Neuronal stem cell (in vitro differentiated cells): ENCODE measurements at regions not wholly inside any gene's neighbourhood (a gene's known extent, or its start where the extent isn't known, plus 50 kb on each side); places are given as distances from the start of the nearest gene placed in this dataset.

ENCODE experiments used
- DNase-seq: peaks from one replicate; pipeline ENCODE4 v3.0.0-alpha.2; 2013; ENCODE audit warnings: low spot score
- H2AFZ ChIP-seq: one replicate; pipeline ENCODE4 v1.6.1; 2013; ENCODE audit warnings: mild to moderate bottlenecking, low read length, inconsistent platforms
- H2AK5ac ChIP-seq: 2 replicates; pipeline ENCODE4 v1.6.1; 2013; ENCODE audit warnings: low read depth, mild to moderate bottlenecking, inconsistent platforms, low read length, moderate library complexity, mixed read lengths
- H2BK120ac ChIP-seq: 2 replicates; pipeline ENCODE4 v1.6.1; 2013; ENCODE audit warnings: low read depth, mild to moderate bottlenecking, inconsistent platforms, low read length, moderate library complexity, mixed read lengths
- H2BK12ac ChIP-seq: one replicate; pipeline ENCODE4 v1.6.1; 2013; ENCODE audit warnings: low read length, inconsistent platforms
- H2BK15ac ChIP-seq: 2 replicates; pipeline ENCODE4 v1.6.1; 2013; ENCODE audit warnings: mild to moderate bottlenecking, low read length, inconsistent platforms, mixed read lengths
- H2BK5ac ChIP-seq: one replicate; pipeline ENCODE4 v1.6.1; 2013; ENCODE audit warnings: inconsistent platforms, mild to moderate bottlenecking, low read length, moderate library complexity
- H3K14ac ChIP-seq: one replicate; pipeline ENCODE4 v1.6.1; 2013; ENCODE audit warnings: low read length, inconsistent platforms
- H3K18ac ChIP-seq: 2 replicates; pipeline ENCODE4 v1.6.1; 2013; ENCODE audit warnings: low read length, inconsistent platforms
- H3K23ac ChIP-seq: 2 replicates; pipeline ENCODE4 v1.6.1; 2013; ENCODE audit warnings: low read depth, mild to moderate bottlenecking, mixed read lengths, low read length, inconsistent platforms; ENCODE audit not compliant: poor library complexity
- H3K27ac ChIP-seq: replicated peaks from 3 replicates; pipeline ENCODE4 v1.5.1; 2013; ENCODE audit warnings: low read length, inconsistent platforms
- H3K27me3 ChIP-seq, 3 experiments: 2 replicates each; pipeline ENCODE4 v1.6.1; 2013; ENCODE audit warnings: low read length in 3 of 3, mild to moderate bottlenecking in 2 of 3, inconsistent platforms in 1 of 3, low read depth in 1 of 3, mixed read lengths in 1 of 3, moderate library complexity in 1 of 3; ENCODE audit not compliant: control insufficient read depth in 3 of 3, insufficient read depth in 3 of 3
- H3K36me3 ChIP-seq, 2 donors: replicated peaks in 1 of 2; 2 replicates each; pipeline ENCODE4 v1.6.1; 2013; ENCODE audit warnings: low read length in 2 of 2; ENCODE audit not compliant: control insufficient read depth in 2 of 2, insufficient read depth in 2 of 2
- H3K4ac ChIP-seq: 2 replicates; pipeline ENCODE4 v1.6.1; 2013; ENCODE audit warnings: inconsistent platforms, mild to moderate bottlenecking, low read length, moderate library complexity
- H3K4me1 ChIP-seq, 2 donors: 1 replicate in 1 of 2; 2 replicates in 1 of 2; pipeline ENCODE4 v1.6.1; 2013; ENCODE audit warnings: low read length in 2 of 2, low read depth in 1 of 2; ENCODE audit not compliant: control insufficient read depth in 2 of 2, insufficient read depth in 1 of 2
- H3K4me2 ChIP-seq: one replicate; pipeline ENCODE4 v1.6.1; 2013; ENCODE audit warnings: mild to moderate bottlenecking, low read length, inconsistent platforms; ENCODE audit not compliant: insufficient read depth, poor library complexity, severe bottlenecking
- H3K4me3 ChIP-seq, 2 donors: 2 replicates each; pipeline ENCODE4 v1.5.1; 2013; ENCODE audit warnings: low read length in 2 of 2, mild to moderate bottlenecking in 2 of 2, inconsistent platforms in 1 of 2, moderate library complexity in 1 of 2
- H3K79me1 ChIP-seq: one replicate; pipeline ENCODE4 v1.6.1; 2013; ENCODE audit warnings: low read depth, mild to moderate bottlenecking, inconsistent platforms, low read length, moderate library complexity
- H3K9ac ChIP-seq: one replicate; pipeline ENCODE4 v1.6.1; 2013; ENCODE audit warnings: mild to moderate bottlenecking, low read depth, low read length, inconsistent platforms; ENCODE audit not compliant: poor library complexity
- H3K9me3 ChIP-seq, 2 donors: replicated peaks in 1 of 2; 2 replicates each; pipeline versions ENCODE3 to v1.6.1; 2013; ENCODE audit warnings: low read length in 2 of 2, mild to moderate bottlenecking in 2 of 2, inconsistent platforms in 1 of 2, low read depth in 1 of 2, mixed read lengths in 1 of 2, moderate library complexity in 1 of 2; ENCODE audit not compliant: control insufficient read depth in 2 of 2, insufficient read depth in 1 of 2
- H4K8ac ChIP-seq: one replicate; pipeline ENCODE4 v1.6.1; 2013; ENCODE audit warnings: low read depth, mild to moderate bottlenecking, inconsistent platforms, low read length, moderate library complexity
- H4K91ac ChIP-seq: one replicate; pipeline ENCODE4 v1.6.1; 2013; ENCODE audit warnings: low read length, low read depth, mild to moderate bottlenecking, inconsistent platforms; ENCODE audit not compliant: poor library complexity
- WGBS, 2 donors: extraction: QIAGEN DNeasy Blood & Tissue Kit; methylation state at CpG; one replicate each; pipeline ENCODE4 v1.1.7; 2013; ENCODE audit warnings: missing lambda C conversion rate in 2 of 2, mixed read lengths in 1 of 2; ENCODE audit not compliant: insufficient read length in 2 of 2, insufficient replicate concordance in 1 of 2; ENCODE audit errors: extremely low coverage in 2 of 2; 5-methylcytosine and 5-hydroxymethylcytosine counted together

DNA sequence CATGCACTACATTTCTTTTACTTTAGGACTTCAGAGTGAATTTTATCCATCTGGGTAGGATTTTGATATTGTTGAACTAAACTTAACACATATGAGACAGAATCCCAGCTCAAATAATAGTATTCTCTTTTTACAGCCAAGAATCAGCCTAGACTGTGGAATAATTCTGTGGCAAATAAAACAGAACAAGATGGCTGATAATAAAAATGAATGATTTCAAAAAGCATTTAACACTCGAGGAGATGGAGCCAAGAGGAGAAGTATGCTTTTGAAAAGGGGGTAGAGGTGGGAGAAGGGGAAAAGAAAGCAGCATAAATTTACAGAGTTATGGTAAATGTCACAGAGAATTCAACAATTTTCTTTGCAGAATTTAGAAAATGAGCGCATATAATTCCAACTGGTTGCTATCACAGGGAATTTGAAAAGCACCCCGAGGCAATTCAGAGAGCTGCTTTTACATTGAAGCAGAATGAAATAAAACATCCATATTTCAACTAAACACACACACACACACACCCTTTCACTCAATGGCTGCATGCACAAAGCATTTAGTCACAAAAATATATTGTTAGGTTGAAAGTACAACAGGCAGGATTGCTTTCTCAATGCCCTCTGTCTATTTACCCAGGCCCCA lies 60.2 kb upstream of the DMAC1 start:
- H3K27me3 ChIP-seq = no peaks in the 10 kb centered on the region
- H2BK15ac ChIP-seq = no peak overlapping the region
- no peak overlapping the region for H3K4ac ChIP-seq
- H2BK12ac ChIP-seq = no peak overlapping the region
- no peak overlapping the region for H3K4me3 ChIP-seq
- no peak overlapping the region for H3K9ac ChIP-seq
- no peak overlapping the region for H3K14ac ChIP-seq
- no peak overlapping the region for H2AFZ ChIP-seq
- H3K27ac ChIP-seq = no peak overlapping the region
- no peaks in the 10 kb centered on the region for H3K4me1 ChIP-seq
- H4K8ac ChIP-seq = no peak overlapping the region
- no peak for DNase-seq
- no peak overlapping the region for H3K4me2 ChIP-seq
- H3K23ac ChIP-seq = no peak overlapping the region
- no peak overlapping the region for H2BK5ac ChIP-seq
- H2BK120ac ChIP-seq = no peak overlapping the region
- H2AK5ac ChIP-seq = no peak overlapping the region
- WGBS, 2 donors = no CpG with 5 or more reads among the region's 3 CpGs
- H4K91ac ChIP-seq = no peak overlapping the region
- H3K36me3 ChIP-seq = no peaks in the 10 kb centered on the region
- H3K18ac ChIP-seq = no peak overlapping the region
- H3K79me1 ChIP-seq = no peaks in the 10 kb centered on the region
- no peaks in the 10 kb centered on the region for H3K9me3 ChIP-seq

GRCh38 chr9:7858166-7858565 lies 58.6 kb upstream of the DMAC1 start:
- no peak for DNase-seq
- H3K9ac ChIP-seq = no peak overlapping the region
- no peak overlapping the region for H3K27ac ChIP-seq
- H3K4ac ChIP-seq = no peak overlapping the region
- no peak overlapping the region for H3K4me2 ChIP-seq
- H2BK120ac ChIP-seq = no peak overlapping the region
- no peak overlapping the region for H3K23ac ChIP-seq
- no peak overlapping the region for H2AK5ac ChIP-seq
- H3K79me1 ChIP-seq = no peaks in the 10 kb centered on the region
- H3K14ac ChIP-seq = no peak overlapping the region
- no peaks in the 10 kb centered on the region for H3K27me3 ChIP-seq
- no peak overlapping the region for H3K4me3 ChIP-seq
- H2BK12ac ChIP-seq = no peak overlapping the region
- no peak overlapping the region for H3K18ac ChIP-seq
- H4K91ac ChIP-seq = no peak overlapping the region
- H3K36me3 ChIP-seq = no peaks in the 10 kb centered on the region
- H3K9me3 ChIP-seq = no peaks in the 10 kb centered on the region
- no CpG with 5 or more reads among the region's 2 CpGs for WGBS, 2 donors
- no peak overlapping the region for H4K8ac ChIP-seq
- no peak overlapping the region for H2BK15ac ChIP-seq
- H2BK5ac ChIP-seq = no peak overlapping the region
- H2AFZ ChIP-seq = no peak overlapping the region
- H3K4me1 ChIP-seq = no peaks in the 10 kb centered on the region

- no peak overlapping the region for H2BK15ac ChIP-seq
- no peak overlapping the region for H2AK5ac ChIP-seq
- H4K8ac ChIP-seq = no peak overlapping the region
- H2BK120ac ChIP-seq = no peak overlapping the region
- no peak overlapping the region for H3K23ac ChIP-seq
- H3K9ac ChIP-seq = no peak overlapping the region
- H3K4ac ChIP-seq = no peak overlapping the region
- no peaks in the 10 kb centered on the region for H3K4me1 ChIP-seq
- no peak overlapping the region for H3K27ac ChIP-seq
- no peak overlapping the region for H2BK12ac ChIP-seq
- no peaks in the 10 kb centered on the region for H3K9me3 ChIP-seq
- no peak for DNase-seq
- H3K36me3 ChIP-seq = no peaks in the 10 kb centered on the region
- H2BK5ac ChIP-seq = no peak overlapping the region
- no CpG with 5 or more reads among the region's 4 CpGs for whole genome bisulfite sequencing, 2 donors
- H3K79me1 ChIP-seq = no peaks in the 10 kb centered on the region
- H3K4me2 ChIP-seq = no peak overlapping the region
- H2AFZ ChIP-seq = no peak overlapping the region
- H4K91ac ChIP-seq = no peak overlapping the region
- H3K4me3 ChIP-seq = no peak overlapping the region
- H3K18ac ChIP-seq = no peak overlapping the region
- no peaks in the 10 kb centered on the region for H3K27me3 ChIP-seq
- H3K14ac ChIP-seq = no peak overlapping the region
These were observed 55.2 kb upstream of the DMAC1 start for GRCh38 chr9:7854763-7855162.
